ENCODE measurements at regions not wholly inside any gene's neighbourhood (a gene's known extent, or its start where the extent isn't known, plus 50 kb on each side); places are given as distances from the start of the nearest gene placed in this dataset.

DNA sequence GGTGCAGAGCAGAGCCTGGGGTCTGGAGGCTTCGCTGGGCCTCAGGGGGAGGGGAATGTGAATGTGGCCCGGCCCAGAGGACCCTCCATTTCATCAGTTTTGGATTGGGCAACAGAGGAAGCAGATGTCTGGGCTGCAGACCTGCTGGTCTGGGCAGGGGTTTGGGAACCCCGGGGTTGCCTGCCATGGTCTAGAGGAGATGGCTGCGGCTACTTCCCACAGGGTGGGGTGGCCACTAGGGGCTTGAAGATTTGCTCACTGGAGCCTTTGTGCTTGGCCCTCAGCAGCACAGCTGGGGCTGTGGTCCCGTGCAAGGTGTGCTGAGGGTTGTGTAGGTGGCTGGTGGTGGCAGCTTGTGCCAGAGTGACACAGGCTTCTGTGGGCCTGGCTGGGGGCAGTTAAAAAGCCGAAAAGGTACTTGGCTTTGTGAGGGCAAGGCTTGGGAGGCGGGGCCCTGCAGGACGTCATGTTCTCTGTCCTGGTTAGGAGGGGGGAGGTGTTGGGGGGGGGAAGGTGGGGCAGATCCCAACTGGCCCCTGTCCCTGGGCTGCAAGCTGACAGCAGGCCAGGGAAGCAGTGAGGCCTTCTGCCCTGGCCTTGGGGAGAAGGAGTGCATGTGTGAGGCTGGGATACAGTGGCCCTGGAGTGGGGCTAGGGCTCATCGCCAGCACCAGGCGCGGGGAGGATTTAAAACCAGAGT, 98.0 kb downstream of the KPNA2 start:
- no peak for DNase-seq
- peak in 1 of 3 donors; percentile 34 for TF ChIP-seq POLR2AphosphoS5 (IDR thresholded peaks at IDR 0.05)
- TF ChIP-seq, protein P1, sequence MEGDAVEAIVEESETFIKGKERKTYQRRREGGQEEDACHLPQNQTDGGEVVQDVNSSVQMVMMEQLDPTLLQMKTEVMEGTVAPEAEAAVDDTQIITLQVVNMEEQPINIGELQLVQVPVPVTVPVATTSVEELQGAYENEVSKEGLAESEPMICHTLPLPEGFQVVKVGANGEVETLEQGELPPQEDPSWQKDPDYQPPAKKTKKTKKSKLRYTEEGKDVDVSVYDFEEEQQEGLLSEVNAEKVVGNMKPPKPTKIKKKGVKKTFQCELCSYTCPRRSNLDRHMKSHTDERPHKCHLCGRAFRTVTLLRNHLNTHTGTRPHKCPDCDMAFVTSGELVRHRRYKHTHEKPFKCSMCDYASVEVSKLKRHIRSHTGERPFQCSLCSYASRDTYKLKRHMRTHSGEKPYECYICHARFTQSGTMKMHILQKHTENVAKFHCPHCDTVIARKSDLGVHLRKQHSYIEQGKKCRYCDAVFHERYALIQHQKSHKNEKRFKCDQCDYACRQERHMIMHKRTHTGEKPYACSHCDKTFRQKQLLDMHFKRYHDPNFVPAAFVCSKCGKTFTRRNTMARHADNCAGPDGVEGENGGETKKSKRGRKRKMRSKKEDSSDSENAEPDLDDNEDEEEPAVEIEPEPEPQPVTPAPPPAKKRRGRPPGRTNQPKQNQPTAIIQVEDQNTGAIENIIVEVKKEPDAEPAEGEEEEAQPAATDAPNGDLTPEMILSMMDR (IDR thresholded peaks at IDR 0.05 in 8 of 11, conservative IDR thresholded peaks at IDR 0.05 in 3 of 11) = no peak

DNA sequence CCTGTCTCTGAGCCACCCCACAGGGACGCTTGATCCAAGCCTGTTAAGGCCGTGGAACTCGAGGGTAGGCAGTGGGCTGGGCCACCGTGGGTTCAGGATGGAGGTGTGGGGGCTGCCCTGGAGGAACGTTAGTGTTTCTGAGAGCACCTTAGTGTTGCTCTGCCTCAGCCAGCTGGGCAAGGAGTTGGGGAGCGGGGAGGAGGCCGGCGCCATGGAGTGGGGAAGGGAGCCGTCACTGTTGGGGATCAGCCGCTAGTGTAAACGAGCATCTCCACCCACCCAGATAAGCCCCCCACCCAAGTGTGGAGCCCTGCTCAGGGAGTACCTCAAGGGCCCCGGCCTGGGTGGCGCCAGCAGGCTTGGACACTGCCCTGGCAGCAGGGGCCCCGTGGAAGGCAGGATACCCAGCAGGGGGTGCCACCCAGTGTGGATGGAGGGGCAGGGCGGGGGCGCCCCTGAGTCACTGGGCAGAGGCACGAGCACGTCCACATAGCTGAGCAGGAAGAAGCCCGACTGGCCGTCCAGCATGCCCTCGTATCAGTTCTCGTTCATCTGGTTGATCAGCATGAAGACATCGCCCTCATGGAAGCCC, 98.6 kb downstream of the KPNA2 start:
- no peaks in the 10 kb centered on the region for H3K9me3 ChIP-seq
- no peaks in the 10 kb centered on the region for H3K27me3 ChIP-seq (replicated peaks in 1 of 7)
- H3K36me3 ChIP-seq = peaks cover 0 to 56% (median 11%) of the 10 kb centered on the region in 6 donors
- no peak overlapping the region for H3K27ac ChIP-seq
- intact Hi-C loops (cut with DNase I; ENCODE audit: low total_unique reads) = no loop called here
- H3K4me1 ChIP-seq = peaks cover 0 to 9% (median 0%) of the 10 kb centered on the region in 6 donors
- no peak for DNase-seq
- WGBS, 5 donors = 82 to 92% (median 84%) methylated on average over 16 to 23 of the region's 23 CpGs
- TF ChIP-seq POLR2AphosphoS5 (IDR thresholded peaks at IDR 0.05) (no peak), POLR2A (IDR thresholded peaks at IDR 0.05) (no peak)
- TF ChIP-seq, protein P1 (IDR thresholded peaks at IDR 0.05 in 8 of 11, conservative IDR thresholded peaks at IDR 0.05 in 3 of 11) = no peak
- H3K4me3 ChIP-seq = no peak overlapping the region

More for the DNA sequence above, 98.0 kb downstream of the KPNA2 start:
- Histone ChIP-seq H3K4me3 (no peak overlapping the region), H3K4me1 (peaks cover 0 to 9% (median 0%) of the 10 kb centered on the region in 6 donors), H3K9me3 (no peaks in the 10 kb centered on the region), H3K27me3 (replicated peaks in 1 of 7) (no peaks in the 10 kb centered on the region), H3K36me3 (peaks cover 0 to 60% (median 12%) of the 10 kb centered on the region in 6 donors), H3K27ac (no peak overlapping the region)
- 53 to 80% (median 64%) methylated on average over 8 to 11 of the region's 11 CpGs for WGBS, 5 donors
- intact Hi-C loops (cut with DNase I; ENCODE audit: low total_unique reads) = no loop called here

DNA sequence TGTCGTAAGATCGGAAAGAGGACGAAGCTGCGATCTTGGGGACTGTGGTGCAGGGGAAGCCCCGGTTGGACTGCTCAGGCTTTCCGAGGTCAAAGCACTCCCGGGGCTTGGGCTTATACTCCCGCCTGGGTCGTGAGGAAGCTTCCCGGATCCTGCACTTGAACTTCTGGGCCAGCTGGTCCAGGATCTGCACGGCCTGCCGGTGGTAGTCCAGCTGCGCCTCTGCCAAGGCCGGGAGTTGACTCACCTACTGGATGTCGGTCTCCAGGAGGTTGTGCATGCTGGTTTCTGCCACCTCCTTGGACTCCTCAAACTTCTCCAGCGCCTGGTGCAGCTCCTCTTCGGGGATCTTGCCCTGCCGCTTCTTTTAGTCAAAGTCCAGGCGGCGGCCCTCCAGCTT, 99.2 kb downstream of the KPNA2 start:
- H3K27me3 ChIP-seq (replicated peaks in 1 of 7) = no peaks in the 10 kb centered on the region
- 84 to 93% (median 92%) methylated on average over 10 to 20 of the region's 20 CpGs for WGBS, 5 donors
- no peak overlapping the region for H3K4me3 ChIP-seq
- no peak for DNase-seq
- TF ChIP-seq, protein P1 (IDR thresholded peaks at IDR 0.05 in 8 of 11, conservative IDR thresholded peaks at IDR 0.05 in 3 of 11) = no peak
- TF ChIP-seq POLR2AphosphoS5 (IDR thresholded peaks at IDR 0.05) (peak; percentile 17 to 48 (median 21)), POLR2A (IDR thresholded peaks at IDR 0.05) (no peak)
- H3K27ac ChIP-seq = no peak overlapping the region
- intact Hi-C loops (cut with DNase I; ENCODE audit: low total_unique reads) = no loop called here
- peaks cover 0 to 9% (median 0%) of the 10 kb centered on the region in 6 donors for H3K4me1 ChIP-seq
- H3K36me3 ChIP-seq = peaks cover 0 to 52% (median 11%) of the 10 kb centered on the region in 6 donors
- H3K9me3 ChIP-seq = no peaks in the 10 kb centered on the region

DNA sequence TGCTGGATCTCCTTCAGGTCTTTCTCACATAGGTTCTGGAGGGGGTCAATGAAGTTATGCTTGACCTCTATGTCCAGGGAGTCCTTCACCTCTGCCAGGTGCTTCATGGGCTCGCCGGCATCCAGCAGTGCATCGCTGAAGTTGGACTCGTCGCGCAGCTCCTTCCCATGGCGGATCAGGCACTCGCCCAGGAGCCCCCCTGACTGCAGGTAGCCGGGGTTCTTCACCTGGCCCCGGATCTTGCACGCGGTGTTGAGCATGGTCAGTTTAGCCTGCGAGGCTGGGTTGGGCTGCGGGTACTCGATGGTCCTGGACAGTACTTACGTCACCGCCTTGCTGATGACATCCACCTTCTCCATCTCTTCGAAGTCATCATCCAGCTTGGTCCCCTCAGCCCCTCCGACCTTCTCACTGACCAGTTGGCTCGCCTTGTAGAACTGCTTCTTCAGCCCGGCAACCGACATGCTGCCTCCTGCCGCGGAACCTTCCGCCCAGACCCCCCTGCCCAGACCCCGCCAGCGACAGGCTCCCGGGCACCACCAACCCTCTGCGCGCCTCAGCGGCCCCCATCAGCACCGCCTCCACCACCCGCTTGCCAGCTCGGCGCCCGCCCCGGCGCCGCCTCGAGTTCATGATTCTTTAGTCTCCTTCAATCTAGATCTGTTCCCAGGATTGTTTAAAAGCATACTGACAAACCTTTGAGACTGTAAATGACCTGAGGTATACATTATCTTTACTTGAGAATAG, 99.8 kb downstream of the KPNA2 start:
- TF ChIP-seq POLR2AphosphoS5 (IDR thresholded peaks at IDR 0.05) = peak in 1 of 3 donors; percentile 41
- TF ChIP-seq, protein P1 (IDR thresholded peaks at IDR 0.05 in 8 of 11, conservative IDR thresholded peaks at IDR 0.05 in 3 of 11) = no peak
- H3K4me3 ChIP-seq = no peak overlapping the region
- H3K9me3 ChIP-seq = no peaks in the 10 kb centered on the region
- WGBS, 5 donors = 95 to 98% (median 97%) methylated on average over 34 to 40 of the region's 40 CpGs
- H3K27ac ChIP-seq = no peak overlapping the region
- no peak for DNase-seq
- H3K36me3 ChIP-seq = peaks cover 0 to 46% (median 11%) of the 10 kb centered on the region in 6 donors
- H3K4me1 ChIP-seq = peaks cover 0 to 9% (median 0%) of the 10 kb centered on the region in 6 donors
- intact Hi-C loops (cut with DNase I; ENCODE audit: low total_unique reads) = no loop called here
- no peaks in the 10 kb centered on the region for H3K27me3 ChIP-seq (replicated peaks in 1 of 7)

Measured in spleen (tissue), 11 donors.